IMR-90 (cell line): ENCODE measurements at regions not wholly inside any gene's neighbourhood (a gene's known extent, or its start where the extent isn't known, plus 50 kb on each side); places are given as distances from the start of the nearest gene placed in this dataset.

Experiments
- ATAC-seq: fragments of 200-7000 bp; cut with Tn5 transposase; 2 replicates; pipeline ENCODE4 v1.9.1; 2020; ENCODE audit warnings: low read depth, mild to moderate bottlenecking, moderate library complexity
- BruUV-seq: library from RNA; stranded (reverse); fragments of 400-500 nt; replicated peaks from 2 replicates; lab custom pipeline; 2021; lab: Mats Ljungman, UMichigan
- CTCF ChIA-PET: fragments of 300-600 bp; formaldehyde crosslinking; extraction: SDS; loops from one replicate; lab custom pipeline; 2021; ENCODE audit warnings: antibody characterized with exemption; lab: Yijun Ruan, JAX
- POLR2A ChIA-PET: fragments of 300-600 bp; sonication (Branson Sonifier 250); formaldehyde crosslinking; loops from one replicate; lab custom pipeline; 2022; ENCODE audit warnings: antibody characterized with exemption; ENCODE audit not compliant: unreplicated experiment; lab: Charles Lee
- DNase-seq: peaks from one replicate; pipeline ENCODE4 v3.0.0; 2013
- H2AFZ ChIP-seq: replicated peaks from 2 replicates; pipeline ENCODE3; 2013; ENCODE audit warnings: low read length, mild to moderate bottlenecking; ENCODE audit not compliant: poor library complexity
- H2AK5ac ChIP-seq: 2 replicates; pipeline ENCODE4 v1.6.1; 2013; ENCODE audit warnings: low read depth, low read length, inconsistent platforms
- H2AK9ac ChIP-seq: replicated peaks from 2 replicates; pipeline ENCODE3; 2013; ENCODE audit warnings: mild to moderate bottlenecking, low read depth, low read length, moderate library complexity; ENCODE audit not compliant: poor library complexity
- H2BK120ac ChIP-seq: 2 replicates; pipeline ENCODE4 v1.6.1; 2013; ENCODE audit warnings: low read depth, low read length, inconsistent platforms
- H2BK15ac ChIP-seq: 3 replicates; pipeline ENCODE4 v1.6.1; 2013; ENCODE audit warnings: low read depth, low read length, inconsistent platforms
- H2BK20ac ChIP-seq: 2 replicates; pipeline ENCODE4 v1.6.1; 2013; ENCODE audit warnings: low read depth, mild to moderate bottlenecking, inconsistent platforms, low read length, moderate library complexity
- H2BK5ac ChIP-seq: 2 replicates; pipeline ENCODE4 v1.6.1; 2013; ENCODE audit warnings: mild to moderate bottlenecking, low read depth, low read length, inconsistent platforms; ENCODE audit not compliant: poor library complexity, severe bottlenecking
- H3K14ac ChIP-seq: replicated peaks from 2 replicates; pipeline ENCODE4 v1.6.1; 2013; ENCODE audit warnings: low read depth, low read length, inconsistent platforms
- H3K18ac ChIP-seq: 2 replicates; pipeline ENCODE4 v1.6.1; 2013; ENCODE audit warnings: low read depth, low read length, control low read depth
- H3K23ac ChIP-seq: 2 replicates; pipeline ENCODE4 v1.6.1; 2013; ENCODE audit warnings: low read depth, low read length, inconsistent platforms
- H3K27ac ChIP-seq: 2 replicates; pipeline ENCODE4 v1.5.1; 2013; ENCODE audit warnings: mild to moderate bottlenecking, control low read depth, low read length; ENCODE audit not compliant: insufficient read depth
- H3K27me3 ChIP-seq: 2 replicates; pipeline ENCODE4 v1.6.1; 2013; ENCODE audit warnings: low read length; ENCODE audit not compliant: control insufficient read depth, insufficient read depth
- H3K36me3 ChIP-seq: 2 replicates; pipeline ENCODE4 v1.6.1; 2013; ENCODE audit warnings: low read length, mixed read lengths; ENCODE audit not compliant: control insufficient read depth, insufficient read depth
- H3K4ac ChIP-seq: 2 replicates; pipeline ENCODE4 v1.6.1; 2013; ENCODE audit warnings: low read depth, low read length, inconsistent platforms
- H3K4me1 ChIP-seq: 2 replicates; pipeline ENCODE4 v1.6.1; 2013; ENCODE audit warnings: low read length, mixed read lengths; ENCODE audit not compliant: control insufficient read depth, insufficient read depth
- H3K4me2 ChIP-seq: 2 replicates; pipeline ENCODE4 v1.6.1; 2013; ENCODE audit warnings: low read depth, mild to moderate bottlenecking, control low read depth, low read length, moderate library complexity
- H3K4me3 ChIP-seq: 2 replicates; pipeline ENCODE4 v1.5.1; 2013; ENCODE audit warnings: low read depth, mild to moderate bottlenecking, control low read depth, low read length, moderate library complexity; ENCODE audit not compliant: insufficient read depth
- H3K56ac ChIP-seq: 2 replicates; pipeline ENCODE4 v1.6.1; 2013; ENCODE audit warnings: low read length, inconsistent platforms; ENCODE audit not compliant: insufficient read depth; ENCODE audit errors: extremely low read depth
- H3K79me1 ChIP-seq, 2 experiments: 2 replicates each; pipeline ENCODE4 v1.6.1; 2013; ENCODE audit warnings: low read length in 2 of 2, inconsistent platforms in 1 of 2, low read depth in 1 of 2
- H3K9ac ChIP-seq: 2 replicates; pipeline ENCODE4 v1.6.1; 2013; ENCODE audit warnings: low read depth, low read length, control low read depth
- H3K9me1 ChIP-seq: 2 replicates; pipeline ENCODE4 v1.6.1; 2013; ENCODE audit warnings: low read length, inconsistent platforms; ENCODE audit not compliant: insufficient read depth
- H3K9me3 ChIP-seq: 2 replicates; pipeline ENCODE4 v1.6.1; 2013; ENCODE audit warnings: low read length; ENCODE audit not compliant: control insufficient read depth, insufficient read depth
- H4K20me1 ChIP-seq: 2 replicates; pipeline ENCODE4 v1.6.1; 2013; ENCODE audit warnings: low read length, inconsistent platforms; ENCODE audit not compliant: insufficient read depth
- H4K5ac ChIP-seq: 2 replicates; pipeline ENCODE4 v1.6.1; 2013; ENCODE audit warnings: mild to moderate bottlenecking, low read depth, low read length, control low read depth
- H4K8ac ChIP-seq, 2 experiments: 2 replicates each; pipeline ENCODE4 v1.6.1; 2013; ENCODE audit warnings: low read depth in 2 of 2, low read length in 2 of 2, control low read depth in 1 of 2, inconsistent platforms in 1 of 2
- H4K91ac ChIP-seq: 2 replicates; pipeline ENCODE4 v1.6.1; 2013; ENCODE audit warnings: low read depth, low read length, inconsistent platforms; ENCODE audit not compliant: insufficient read depth
- BHLHE40 ChIP-seq: fragments of 150-350 bp; IDR thresholded peaks from 2 replicates; pipeline ENCODE4 v1.6.1; 2016; ENCODE audit warnings: mild to moderate bottlenecking, low read depth, low read length
- CEBPB ChIP-seq: IDR thresholded peaks from 2 replicates; pipeline ENCODE4 v1.6.1; 2012; ENCODE audit warnings: low read depth, low read length, improper control_type of control experiment
- CHD1 ChIP-seq: IDR thresholded peaks from 2 replicates; pipeline ENCODE4 v1.6.1; 2012; ENCODE audit warnings: low read depth, low read length, improper control_type of control experiment
- CTCF ChIP-seq: conservative IDR thresholded peaks from 2 replicates; pipeline ENCODE4 v1.5.1; 2012; ENCODE audit warnings: mild to moderate bottlenecking, low read depth, low read length, improper control_type of control experiment
- ELK1 ChIP-seq: fragments of 150-350 bp; IDR thresholded peaks from 2 replicates; pipeline ENCODE4 v1.6.1; 2016; ENCODE audit warnings: low read depth, mild to moderate bottlenecking, low read length, moderate library complexity, borderline replicate concordance
- FOS ChIP-seq: fragments of 150-350 bp; IDR thresholded peaks from 2 replicates; pipeline ENCODE4 v1.6.1; 2016; ENCODE audit warnings: low read depth, low read length
- MAFK ChIP-seq: IDR thresholded peaks from 2 replicates; pipeline ENCODE4 v1.6.1; 2012; ENCODE audit warnings: low read depth, low read length, improper control_type of control experiment
- MAZ ChIP-seq: IDR thresholded peaks from 2 replicates; pipeline ENCODE4 v1.6.1; 2012; ENCODE audit warnings: low read depth, mild to moderate bottlenecking, low read length, improper control_type of control experiment, moderate library complexity, borderline replicate concordance
- MXI1 ChIP-seq: IDR thresholded peaks from 2 replicates; pipeline ENCODE4 v1.6.1; 2012; ENCODE audit warnings: low read depth, mild to moderate bottlenecking, low read length, moderate library complexity, borderline replicate concordance
- NFE2L2 ChIP-seq: fragments of 150-350 bp; IDR thresholded peaks from 2 replicates; pipeline ENCODE4 v1.6.1; 2016; ENCODE audit warnings: low read depth, mild to moderate bottlenecking, low read length
- POLR2A ChIP-seq: IDR thresholded peaks from 2 replicates; pipeline ENCODE4 v1.6.1; 2012; ENCODE audit warnings: mild to moderate bottlenecking, low read depth, low read length
- RAD21 ChIP-seq: IDR thresholded peaks from 2 replicates; pipeline ENCODE4 v1.6.1; 2012; ENCODE audit warnings: low read length, improper control_type of control experiment
- RCOR1 ChIP-seq: IDR thresholded peaks from 2 replicates; pipeline ENCODE4 v1.6.1; 2012; ENCODE audit warnings: mild to moderate bottlenecking, low read length, improper control_type of control experiment; ENCODE audit not compliant: insufficient replicate concordance
- RFX5 ChIP-seq: IDR thresholded peaks from 2 replicates; pipeline ENCODE4 v1.8.0; 2012; ENCODE audit warnings: low read depth, mild to moderate bottlenecking, low read length, moderate library complexity
- SMC3 ChIP-seq: fragments of 150-350 bp; IDR thresholded peaks from 2 replicates; pipeline ENCODE4 v1.6.1; 2016; ENCODE audit warnings: low read depth, mild to moderate bottlenecking, antibody characterized with exemption, low read length, moderate library complexity
- USF2 ChIP-seq: fragments of 150-350 bp; IDR thresholded peaks from 2 replicates; pipeline ENCODE4 v1.6.1; 2017; ENCODE audit warnings: mild to moderate bottlenecking, antibody characterized with exemption, low read length, low read depth
- WGBS, 2 experiments: methylation state at CpG; one replicate each; pipeline versions ENCODE4 v1.1.5 to v1.1.7; 2013; ENCODE audit warnings: missing lambda C conversion rate in 2 of 2; ENCODE audit not compliant: insufficient read length in 1 of 2; ENCODE audit errors: extremely low coverage in 2 of 2; 5-methylcytosine and 5-hydroxymethylcytosine counted together
- dilution Hi-C: fragments of 300-500 bp; cut with HindIII; formaldehyde crosslinking; loops from one replicate; pipeline ENCODE4 v1.14.3; 2018; ENCODE audit warnings: low sequenced_read_pairs; ENCODE audit not compliant: unreplicated experiment
- in situ Hi-C: fragments of 300-500 bp; cut with MboI; formaldehyde crosslinking; loops from 3 replicates; pipeline ENCODE4 v1.14.3; 2019; ENCODE audit warnings: low sequenced_read_pairs, inconsistent platforms, mixed read lengths
- intact Hi-C: fragments of 100-400 bp; cut with micrococcal nuclease; formaldehyde crosslinking; loops from 2 replicates; pipeline ENCODE4 v1.10.0; 2022

- Histone ChIP-seq H3K14ac (no peak overlapping the region), H3K9ac (no peak overlapping the region), H2AK9ac (no peak overlapping the region), H2BK120ac (no peak overlapping the region), H3K27ac (no peak overlapping the region), H3K36me3 (no peaks in the 10 kb centered on the region), H3K79me1 (no peaks in the 10 kb centered on the region), H3K9me3 (no peaks in the 10 kb centered on the region), H4K20me1 (no peaks in the 10 kb centered on the region), H2BK15ac (no peak overlapping the region), H3K4me3 (no peak overlapping the region), H4K91ac (no peak overlapping the region), H4K5ac (no peak overlapping the region), H2BK5ac (no peak overlapping the region), H3K27me3 (no peaks in the 10 kb centered on the region), H3K4ac (no peak overlapping the region), H2AFZ (no peak overlapping the region), H3K4me1 (no peaks in the 10 kb centered on the region), H2BK20ac (no peak overlapping the region), H4K8ac (no peak overlapping the region), H3K4me2 (no peak overlapping the region), H3K56ac (no peak overlapping the region), H3K23ac (no peak overlapping the region), H3K18ac (no peak overlapping the region), H2AK5ac (no peak overlapping the region), H3K9me1 (no peaks in the 10 kb centered on the region)
- dilution Hi-C loops (no loop called here), in situ Hi-C loops (no loop called here), intact Hi-C loops (no loop called here)
- DNase-seq = no peak
- ChIA-PET POLR2A (no interaction called here), CTCF (no interaction called here)
- no CpG with 5 or more reads among the region's 3 CpGs for WGBS, 2 experiments
- no TSS peak for BruUV-seq
- TF ChIP-seq CEBPB (no peak), ELK1 (no peak), SMC3 (no peak), CTCF (no peak), RCOR1 (no peak), POLR2A (no peak), NFE2L2 (no peak), USF2 (no peak), CHD1 (no peak), MAFK (no peak), MAZ (no peak), FOS (no peak), RFX5 (no peak), BHLHE40 (no peak), MXI1 (no peak), RAD21 (no peak)
- ATAC-seq = no peak
Measured at GRCh38 chr9:100661668-100662067, 83.8 kb downstream of the CAVIN4 start.
